HG03060 (cell line): ENCODE measurements at regions not wholly inside any gene's neighbourhood (a gene's known extent, or its start where the extent isn't known, plus 50 kb on each side); places are given as distances from the start of the nearest gene placed in this dataset.

ENCODE experiments used
- ATAC-seq: cut with Tn5 transposase; IDR thresholded peaks from one replicate; pipeline ENCODE4 v1.9.1; 2021; ENCODE audit warnings: low read depth, moderate number of reproducible peaks; ENCODE audit not compliant: unreplicated experiment

DNA sequence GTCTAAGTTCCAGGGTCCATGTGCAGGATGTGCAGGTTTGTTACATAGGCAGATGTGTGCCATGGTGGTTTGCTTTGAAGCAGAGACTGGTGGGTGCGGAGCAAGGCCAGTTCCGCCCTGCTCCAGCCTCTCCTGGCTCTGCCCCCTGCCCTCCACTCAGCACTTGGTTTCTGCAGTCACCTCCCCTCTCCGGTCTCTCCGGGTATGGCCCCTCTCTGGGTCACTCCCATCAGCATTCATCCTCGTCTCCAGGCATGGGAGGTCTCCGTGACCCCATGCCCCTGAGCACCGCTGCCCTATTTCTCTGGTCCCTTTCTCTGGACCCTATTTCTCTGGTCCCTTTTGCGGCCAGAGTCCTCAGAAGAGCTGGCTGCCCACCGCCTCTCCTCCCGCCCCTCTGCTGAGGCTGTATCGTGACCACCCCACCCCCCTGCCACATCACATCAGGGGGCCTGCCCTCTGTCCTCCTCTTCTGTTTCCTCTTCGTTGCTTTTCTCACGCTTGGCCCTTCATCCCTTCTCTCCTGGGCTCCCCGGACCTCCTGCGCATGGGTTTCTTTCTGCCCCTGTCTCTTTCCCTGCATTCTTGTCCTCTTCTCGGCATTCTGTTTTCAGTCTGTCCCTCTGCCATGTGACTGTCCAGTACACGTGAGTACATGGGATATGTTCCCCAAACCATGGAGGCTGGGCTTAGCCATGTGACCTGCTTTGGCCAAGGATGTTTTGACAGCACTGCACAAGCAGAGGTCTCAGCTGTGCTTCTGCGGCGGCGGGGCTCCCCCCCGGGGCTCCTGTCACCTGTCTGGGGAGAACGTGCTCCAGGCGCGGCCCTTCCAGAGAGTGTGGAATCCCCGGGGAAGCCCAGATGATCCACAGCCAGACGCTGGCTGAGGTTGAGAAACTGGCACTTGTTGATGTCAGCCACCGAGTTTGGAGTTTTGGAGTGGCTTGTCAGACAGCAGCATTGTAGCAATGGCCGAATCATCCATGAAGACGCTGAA, 54.4 kb upstream of the C1orf174 start:
- no peak for ATAC-seq

DNA sequence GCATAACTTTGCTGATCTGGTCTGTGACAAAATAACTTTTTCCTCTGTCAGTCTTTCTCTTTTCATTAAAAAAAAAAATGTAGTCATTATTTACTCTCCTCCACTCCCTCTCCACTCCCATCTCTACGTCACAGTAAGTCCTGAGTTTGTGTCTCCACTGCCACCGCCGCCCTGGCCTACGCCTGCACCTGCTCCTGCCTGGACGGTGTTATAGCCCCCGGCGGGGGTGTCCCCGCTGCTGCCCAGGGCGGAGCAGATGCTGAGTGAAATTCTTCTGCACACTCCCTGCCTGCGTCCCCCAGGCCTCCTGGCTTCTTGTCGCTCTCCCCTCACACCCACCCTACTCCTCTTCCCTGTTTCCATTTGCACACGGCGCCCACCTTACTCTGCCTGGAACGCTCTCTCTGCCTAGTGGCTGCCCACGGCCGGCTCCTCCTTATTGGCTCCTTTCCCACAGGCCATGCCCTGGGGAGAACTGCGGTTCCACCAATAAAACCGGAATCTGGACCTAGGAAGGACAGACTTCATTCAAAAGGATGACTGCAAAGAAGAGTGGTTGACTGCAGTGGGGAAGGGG, 55.2 kb upstream of the C1orf174 start:
- ATAC-seq: no peak

DNA sequence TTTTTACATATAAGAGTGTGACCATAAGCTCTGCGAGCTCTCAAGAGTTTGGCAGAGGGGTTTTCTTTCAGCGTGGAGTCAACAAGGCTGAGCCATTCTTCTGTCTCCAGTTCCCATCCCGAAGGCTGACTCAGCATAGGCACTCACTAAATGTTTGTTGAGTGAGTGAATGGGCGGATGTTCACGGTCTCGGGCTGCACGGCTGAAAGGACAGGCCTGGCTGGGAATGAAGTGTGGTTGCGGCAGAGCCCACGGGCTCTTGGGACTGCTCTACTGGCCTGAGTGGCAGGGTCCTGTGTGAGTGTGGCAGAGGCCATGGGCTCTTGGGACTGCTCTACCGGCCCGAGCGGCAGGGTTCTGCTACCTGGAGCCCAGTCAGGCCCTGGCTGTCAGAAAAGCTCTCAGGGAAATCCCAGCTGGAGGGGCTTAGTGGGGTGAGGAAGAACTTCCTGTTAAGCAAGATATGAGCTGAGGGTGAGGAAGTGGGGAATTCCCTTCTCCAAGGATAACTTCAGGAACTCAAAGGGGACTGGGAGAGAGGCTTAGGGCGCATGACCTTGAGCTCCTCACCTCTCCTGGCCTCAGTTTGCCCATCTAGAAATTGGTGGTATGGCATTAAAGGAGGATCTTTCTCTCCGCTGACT, 56.6 kb upstream of the C1orf174 start:
- no peak for ATAC-seq

DNA sequence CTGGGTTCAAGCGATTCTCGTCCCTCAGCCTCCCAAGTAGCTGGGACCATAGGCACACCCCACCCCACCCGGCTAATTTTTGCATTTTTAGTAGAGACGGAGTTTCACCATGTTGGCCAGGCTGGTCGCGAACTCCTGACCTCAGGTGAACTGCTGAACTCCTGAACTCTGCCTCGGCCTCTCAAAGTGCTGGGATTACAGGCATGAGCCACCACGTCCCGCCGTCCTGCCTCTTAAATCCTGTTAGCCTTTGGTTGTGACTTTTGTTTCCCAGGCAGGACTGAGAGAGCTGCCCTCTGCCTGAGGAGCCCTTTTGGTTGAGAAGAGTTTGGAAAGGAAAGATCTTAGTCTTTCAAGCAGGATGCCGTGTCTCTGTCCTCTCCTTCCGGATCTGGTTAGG, 59.3 kb upstream of the C1orf174 start:
- ATAC-seq: no peak

DNA sequence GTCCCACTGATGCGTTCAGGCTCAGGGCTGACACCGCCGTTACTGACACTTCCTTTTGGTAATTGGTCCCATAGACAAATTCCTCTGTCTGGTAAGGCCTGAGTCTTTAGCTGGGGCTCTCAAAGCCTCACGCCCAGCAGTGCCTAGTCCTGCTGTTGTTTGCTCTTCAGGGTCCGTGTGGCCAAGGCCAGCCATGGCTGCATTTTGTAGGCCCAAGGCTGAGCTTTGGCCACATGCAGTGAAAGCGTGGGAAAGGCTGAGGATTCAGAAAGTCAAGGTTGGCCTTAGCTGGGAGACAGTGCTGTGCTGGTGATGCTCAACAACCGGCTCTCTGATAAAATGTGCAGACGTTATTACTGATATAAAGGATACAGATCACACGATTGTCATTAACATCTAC, 63.5 kb upstream of the C1orf174 start:
- ATAC-seq: no peak

DNA sequence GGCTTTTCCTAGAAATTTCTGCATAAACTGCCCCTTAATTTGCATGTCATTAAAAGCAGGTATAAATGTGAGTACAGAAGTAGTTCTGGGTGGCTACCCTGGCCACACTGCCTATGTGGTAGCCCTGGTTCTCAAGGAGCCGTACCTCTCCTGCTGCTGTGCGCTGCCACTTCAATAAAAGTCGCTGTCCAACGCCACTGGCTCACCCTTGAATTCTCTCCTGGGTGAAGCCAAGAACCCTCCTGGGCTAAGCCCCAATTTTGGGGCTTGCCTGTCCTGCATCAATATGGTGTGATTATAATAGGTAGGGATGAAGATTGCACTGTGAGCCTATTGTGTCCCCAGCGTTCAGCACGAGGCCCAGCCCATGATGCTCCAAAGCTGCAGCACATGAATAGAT, 65.6 kb upstream of the C1orf174 start:
- ATAC-seq: no peak

DNA sequence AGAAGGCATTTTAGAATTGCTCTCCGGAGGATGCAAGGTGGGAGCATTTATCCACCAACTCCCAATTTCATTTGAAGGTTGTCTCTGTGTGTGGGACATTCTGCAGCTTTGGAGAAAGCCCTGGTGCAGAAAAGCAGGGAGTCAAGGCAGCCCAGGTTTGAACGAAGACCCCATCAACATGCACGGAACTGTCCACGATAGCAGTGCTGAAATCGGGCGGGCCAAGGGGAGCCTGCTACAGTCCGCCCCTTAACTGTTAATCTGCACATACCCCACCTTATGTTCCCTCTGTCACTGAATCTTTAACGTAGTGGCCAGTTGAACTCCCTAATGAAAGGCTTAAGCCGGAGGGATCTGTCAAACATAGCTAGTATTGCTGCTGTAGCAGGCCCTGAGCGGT, 68.8 kb upstream of the C1orf174 start:
- ATAC-seq: no peak

DNA sequence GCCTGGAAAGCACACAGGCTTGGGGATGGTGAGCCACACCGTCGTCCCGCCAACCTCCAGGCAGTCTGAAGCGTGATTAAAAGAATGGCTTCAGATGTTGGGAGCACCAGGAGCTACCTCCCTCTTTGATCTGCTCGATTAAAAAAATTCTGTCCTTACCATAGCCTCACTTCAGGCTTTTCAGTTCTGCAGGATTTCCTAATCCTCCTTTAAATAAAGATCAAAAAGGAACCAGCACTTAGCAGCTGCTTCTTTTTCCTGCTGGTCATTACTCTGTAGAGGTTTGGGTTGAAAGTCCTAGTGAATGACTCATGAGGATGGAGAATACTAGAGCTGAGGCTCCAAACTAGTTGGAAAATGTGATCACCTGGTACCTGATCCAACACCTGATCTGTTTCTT, 71.9 kb upstream of the C1orf174 start:
- no peak for ATAC-seq

DNA sequence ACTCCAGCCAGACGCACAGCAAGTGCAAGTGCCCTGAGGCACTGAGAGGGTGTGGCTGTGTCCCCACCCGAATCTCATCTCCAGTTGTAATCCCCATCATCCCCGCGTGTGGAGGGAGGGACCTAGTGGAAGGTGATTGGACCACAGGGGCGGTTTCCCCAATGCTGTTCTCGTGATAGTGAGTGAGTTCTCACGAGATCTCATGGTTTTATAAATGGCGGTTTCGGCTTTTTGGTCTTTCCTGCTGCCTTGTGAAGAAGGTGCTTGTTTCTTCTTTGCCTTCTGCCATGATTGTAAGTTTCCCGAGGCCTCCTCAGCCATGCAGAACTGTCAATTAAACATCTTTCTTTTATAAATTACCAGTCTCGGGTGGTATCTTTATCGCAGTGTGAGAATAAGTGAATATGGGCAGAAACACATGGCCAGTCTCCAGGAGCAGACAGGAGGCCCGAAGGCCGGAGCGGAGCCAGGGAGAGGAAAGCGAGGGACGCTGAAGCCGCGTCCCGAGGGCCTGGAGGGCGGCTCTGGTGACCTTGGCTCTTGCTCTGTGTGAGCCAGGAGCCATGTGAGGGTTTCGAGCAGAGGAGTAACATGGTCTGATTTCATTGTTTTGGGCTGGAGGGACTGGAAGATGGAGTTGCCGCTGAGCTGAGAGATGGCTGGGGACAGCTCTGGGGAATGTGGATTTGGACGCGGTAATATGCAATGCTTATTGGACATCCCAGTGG, 76.0 kb upstream of the C1orf174 start:
- no peak for ATAC-seq

DNA sequence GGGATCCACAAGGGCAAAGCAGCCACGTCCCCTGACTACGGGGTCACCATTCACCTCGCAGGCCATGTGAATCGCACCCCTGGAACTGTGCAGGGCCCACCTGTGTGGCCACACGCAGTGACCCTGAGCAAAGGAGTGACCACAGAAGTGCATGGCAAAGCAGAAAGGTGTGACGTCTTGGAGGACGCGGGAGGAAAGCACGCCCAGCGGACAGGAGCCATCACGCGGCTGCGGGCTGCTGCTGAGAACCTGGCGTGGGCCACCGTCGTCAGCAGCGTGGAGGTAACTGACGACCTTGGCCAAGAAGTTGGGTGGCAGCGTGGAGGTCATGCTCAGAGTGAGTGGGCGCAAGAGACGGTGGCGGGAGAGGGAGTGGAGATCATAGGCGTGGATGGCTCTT, 76.7 kb upstream of the C1orf174 start:
- no peak for ATAC-seq

DNA sequence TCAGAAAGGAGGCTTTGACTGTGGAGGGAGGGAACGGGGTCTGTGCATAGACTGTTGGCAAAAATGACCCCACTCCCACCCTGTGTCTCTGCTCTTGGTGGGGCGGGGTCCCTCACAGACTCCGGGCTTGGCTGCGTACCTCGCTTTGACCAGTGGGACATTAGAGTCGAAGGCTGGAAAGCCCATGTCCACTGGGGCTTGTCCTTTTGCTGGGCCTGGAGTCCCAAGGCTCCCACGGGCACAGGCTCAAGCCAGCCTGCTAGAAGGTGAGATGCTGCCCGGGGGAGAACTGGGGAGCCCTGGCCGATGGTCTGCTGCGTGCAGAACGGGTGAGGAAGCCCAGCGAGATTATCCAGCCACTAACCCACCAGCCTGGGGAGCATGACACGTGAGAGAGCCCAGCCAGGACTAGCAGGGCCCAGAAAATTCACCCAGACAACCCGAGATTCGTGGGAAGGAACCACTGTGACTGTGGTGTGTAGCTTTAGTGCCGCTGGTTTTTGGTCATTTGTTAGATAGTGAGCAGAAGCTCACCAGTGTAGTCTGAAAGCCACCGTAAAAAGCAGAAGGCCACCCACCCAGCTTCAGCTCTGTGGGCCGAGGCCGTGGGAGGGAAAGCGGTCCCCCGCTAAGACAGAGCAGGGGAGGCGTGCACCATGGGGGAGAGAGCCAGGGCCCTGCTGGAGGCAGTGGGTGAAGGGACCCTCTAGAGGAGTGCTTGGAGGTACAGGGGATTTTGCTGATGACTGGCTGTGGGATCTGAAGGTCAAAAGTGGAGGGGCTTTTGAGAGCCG, 78.3 kb upstream of the C1orf174 start:
- ATAC-seq: no peak

DNA sequence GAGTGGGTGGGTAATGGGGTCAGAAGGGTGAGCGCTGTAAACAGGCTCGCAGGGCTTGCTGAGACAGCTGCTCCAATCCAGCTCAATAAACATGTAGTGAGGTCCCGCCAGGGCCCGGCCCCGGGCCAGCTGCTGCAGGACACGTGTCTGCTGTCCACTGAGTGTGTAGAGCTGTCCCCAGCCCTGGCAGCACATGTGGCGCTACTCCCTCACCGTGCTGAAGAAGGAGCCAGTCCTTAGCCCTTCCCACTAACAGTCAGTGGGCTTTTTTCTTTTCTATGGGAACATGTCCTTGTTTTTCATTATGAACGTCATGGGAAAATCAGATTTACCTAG, 78.9 kb upstream of the C1orf174 start:
- ATAC-seq: no peak

DNA sequence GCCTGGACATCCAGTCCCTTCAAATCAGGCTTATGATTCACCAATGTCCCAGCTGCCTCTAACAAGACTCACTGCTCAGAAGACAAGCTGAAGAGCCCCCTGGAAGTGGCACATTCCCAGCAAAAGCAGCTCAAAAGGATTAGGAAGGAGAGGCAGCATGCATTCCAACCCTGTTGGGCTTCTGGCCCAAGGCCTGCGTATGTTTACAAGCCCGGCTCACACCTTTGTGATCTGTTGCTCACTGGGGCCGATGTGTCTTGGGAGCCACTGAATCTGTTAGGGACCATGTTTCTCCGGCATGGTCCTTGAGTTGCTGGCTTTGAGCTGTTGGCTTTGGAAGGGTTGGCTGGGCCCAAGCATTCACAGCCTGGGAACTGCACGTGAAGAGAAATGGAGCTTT, 81.2 kb upstream of the C1orf174 start:
- ATAC-seq: no peak

DNA sequence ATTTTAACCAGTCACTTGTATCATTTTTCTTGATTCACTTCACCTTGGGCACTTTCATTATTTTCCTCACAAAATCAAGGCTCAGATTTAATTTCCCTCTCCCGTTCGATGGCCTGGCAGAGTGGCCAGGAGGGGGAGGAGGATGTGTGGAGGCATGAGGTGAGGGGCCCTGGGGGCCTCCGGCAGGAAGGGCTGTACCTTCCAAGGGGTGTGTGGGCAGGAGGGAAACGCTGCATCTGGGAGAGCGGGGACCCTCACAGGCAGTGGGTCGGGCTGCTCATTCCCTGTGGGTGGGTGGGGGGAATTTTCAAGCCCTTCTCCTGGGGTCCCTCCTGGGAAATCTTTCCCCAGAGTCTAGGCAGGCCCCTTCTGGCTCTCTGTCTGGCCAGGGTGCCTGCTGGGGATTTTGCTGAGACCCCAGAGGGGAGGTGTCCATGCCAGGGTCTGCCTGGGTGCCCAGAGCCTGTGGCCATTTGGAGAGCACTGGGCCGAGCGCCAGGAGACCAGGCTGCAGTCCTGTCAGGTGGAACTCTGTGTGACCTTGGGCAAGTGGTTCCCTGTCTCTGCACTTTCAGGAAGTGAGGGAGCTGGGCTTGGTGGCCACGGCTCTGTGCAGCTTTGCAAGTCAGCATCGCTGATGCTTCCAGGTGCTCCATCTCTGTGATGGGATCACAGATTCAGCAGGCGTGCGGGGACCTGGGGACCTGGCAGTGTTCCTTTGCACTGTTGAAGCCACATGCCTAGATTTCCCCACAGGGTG, 81.9 kb upstream of the C1orf174 start:
- no peak for ATAC-seq

DNA sequence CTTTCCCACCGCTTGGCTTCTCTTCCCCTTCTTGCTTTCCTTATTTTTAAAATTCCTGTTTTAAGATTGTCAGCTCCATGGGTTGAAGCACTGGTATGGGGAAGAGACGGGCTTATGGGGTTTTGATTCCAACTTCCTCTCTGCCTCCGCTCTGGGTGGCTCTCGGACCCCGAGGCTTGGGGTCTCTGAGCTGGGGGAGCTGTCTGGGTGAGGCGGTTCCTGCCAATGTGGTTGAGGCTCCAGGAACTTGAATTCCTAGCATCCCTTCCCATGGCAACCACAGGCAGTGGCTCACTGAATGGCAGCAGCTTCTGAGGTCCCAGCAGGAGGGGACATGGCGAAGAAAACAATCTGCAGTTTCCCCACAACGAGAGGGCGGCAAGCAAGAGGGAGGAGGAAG, 83.1 kb upstream of the C1orf174 start:
- no peak for ATAC-seq

DNA sequence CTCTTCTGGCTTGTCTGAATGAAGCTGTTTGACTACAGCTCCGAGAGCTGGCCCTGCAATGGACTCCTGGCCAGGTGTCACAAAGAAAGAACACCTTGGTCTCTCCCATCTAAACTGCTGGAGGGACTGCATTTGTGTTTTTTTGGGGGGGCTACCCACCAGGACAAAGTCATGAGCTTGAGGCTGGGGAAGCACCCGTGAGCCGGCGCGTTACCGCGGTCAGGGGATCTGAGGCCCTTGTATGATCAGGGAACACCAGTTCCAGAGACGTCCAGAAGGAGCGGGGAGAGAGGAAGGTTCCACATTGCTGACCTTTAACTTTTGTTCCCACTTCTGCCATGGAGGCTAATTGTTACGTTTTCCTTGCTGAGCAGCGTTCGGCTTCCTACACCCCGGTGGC, 84.5 kb upstream of the C1orf174 start:
- no peak for ATAC-seq

DNA sequence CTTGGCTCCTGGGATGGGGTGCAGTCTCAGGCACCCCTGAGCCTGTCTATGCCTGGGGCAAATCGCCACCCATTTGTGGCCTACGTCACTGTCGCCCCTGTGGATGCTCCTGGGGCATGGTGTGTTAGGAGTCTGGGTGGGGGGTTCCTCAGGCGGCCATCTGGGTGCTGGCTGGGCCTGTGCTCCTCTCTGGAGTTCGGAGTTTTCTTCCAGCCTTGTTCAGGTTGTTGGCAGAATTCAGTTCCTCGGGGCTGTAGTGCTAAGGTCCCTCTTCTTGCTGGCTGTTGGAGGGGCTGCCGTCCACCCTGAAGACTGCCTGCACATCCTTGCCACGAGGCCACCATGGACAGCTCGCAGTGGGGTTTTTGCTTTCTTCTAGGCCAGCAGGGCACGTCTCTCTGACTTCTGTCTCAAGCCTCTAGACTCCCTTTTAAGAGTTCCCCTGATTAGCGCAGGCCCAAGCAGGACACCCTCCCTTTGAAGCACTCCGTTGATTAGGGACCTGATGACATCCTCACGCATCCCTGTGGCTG, 86.7 kb upstream of the C1orf174 start:
- no peak for ATAC-seq

DNA sequence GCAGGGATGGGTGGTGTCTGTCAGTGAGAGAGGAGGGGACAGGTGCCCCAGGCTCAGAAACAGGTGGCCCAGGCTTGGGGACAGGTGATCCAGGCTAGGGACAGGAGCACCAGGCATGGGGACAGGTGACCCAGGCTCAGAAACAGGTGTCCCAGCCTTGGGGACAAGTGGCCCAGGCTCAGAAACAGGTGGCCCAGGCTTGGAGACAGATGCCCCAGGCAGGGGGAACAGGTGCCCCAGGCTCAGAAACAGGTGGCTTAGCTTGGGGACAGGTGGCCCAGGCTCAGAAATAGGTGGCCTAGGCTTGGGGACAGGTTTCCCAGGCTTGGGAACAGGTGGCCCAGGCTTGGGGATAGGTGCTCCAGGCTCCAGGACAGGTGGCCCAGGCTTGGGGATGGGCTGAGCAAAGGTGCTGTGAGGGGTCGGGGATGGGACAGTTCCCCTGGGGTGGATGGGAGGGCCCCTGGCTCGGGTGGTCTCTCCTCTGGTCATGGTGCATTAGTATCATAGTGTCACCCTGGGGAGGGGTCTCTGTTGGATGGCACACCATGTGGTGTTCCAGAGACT, 87.7 kb upstream of the C1orf174 start:
- ATAC-seq: no peak

DNA sequence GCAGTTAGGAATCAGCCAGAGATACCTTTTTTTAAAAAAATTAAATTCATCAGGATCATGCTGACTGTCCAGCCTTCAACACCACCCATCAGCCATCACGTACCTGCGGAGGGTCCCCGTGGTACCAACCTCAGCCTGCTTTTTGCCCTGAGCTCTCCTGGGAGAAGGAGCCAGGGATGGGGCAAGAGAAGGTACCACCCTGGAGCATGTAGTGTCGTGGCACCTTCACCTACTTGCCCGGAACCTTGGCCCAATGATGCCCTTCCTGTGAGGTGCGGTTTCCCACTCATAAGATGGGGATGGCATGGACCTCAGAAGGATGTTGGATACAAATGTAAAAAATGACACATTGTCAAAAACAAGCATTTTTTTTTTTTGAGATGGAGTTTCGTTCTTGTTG, 88.4 kb upstream of the C1orf174 start:
- ATAC-seq: no peak
